Dermis microvascular lymphatic vessel endothelial cell (primary cell): ENCODE measurements at regions not wholly inside any gene's neighbourhood (a gene's known extent, or its start where the extent isn't known, plus 50 kb on each side); places are given as distances from the start of the nearest gene placed in this dataset.
"Not testable (repeated sequence)": the region's sequence is repeated elsewhere in the genome, so short reads cannot be mapped to it uniquely, and the experiment has no call there.

Source experiments
- DNase-seq, 2 donors: peaks; one replicate each; pipeline versions ENCODE4 v3.0.0 to v3.0.0-alpha.2; 2010; ENCODE audit warnings: low read depth in 2 of 2

DNA sequence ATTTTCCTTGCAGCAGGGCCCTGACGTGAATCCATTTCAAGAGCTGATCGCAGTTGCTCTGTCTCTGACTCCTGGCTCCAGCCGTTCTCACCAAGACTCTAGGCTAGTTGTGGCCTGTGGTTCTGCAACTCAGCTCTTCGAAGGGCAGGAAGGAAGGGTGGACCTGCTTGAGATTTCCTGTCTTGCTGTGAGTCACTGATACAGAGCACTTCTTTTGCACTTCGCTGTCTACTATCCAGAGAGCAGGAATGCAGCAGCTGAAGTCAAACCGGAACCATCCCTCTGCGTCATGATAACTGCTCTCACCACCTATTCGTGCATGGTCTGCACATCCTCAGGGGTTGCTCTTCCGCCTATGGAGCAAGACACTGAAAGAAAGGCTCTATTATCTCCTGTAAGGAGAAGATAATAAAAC is 59.7 kb downstream of the RAP2B start:
- peak; percentile 43 to 96 for DNase-seq

GRCh38 chr3:153226877-153227276 is 64.9 kb downstream of the RAP2B start:
- not testable (repeated sequence) for DNase-seq

DNA sequence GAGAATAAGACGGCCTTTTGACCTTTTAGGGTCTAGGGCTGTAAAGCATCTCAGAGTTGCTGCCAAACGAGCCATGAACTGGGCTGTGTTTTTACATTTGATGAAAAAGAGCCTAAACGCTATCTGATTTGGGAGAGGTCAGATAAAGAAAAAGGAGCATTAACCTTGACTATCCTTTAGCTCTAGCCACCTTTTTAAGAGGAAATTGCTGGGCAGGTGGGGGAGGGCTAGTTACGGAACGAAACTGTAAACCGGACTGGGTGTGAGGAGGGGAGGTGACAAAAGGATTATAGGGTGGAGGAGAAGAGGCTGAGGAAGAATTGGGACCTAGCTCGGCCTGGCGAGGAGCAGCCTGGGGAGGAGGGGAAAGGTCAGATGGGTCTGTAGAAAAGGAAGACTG is 68.4 kb downstream of the RAP2B start:
- not testable (repeated sequence) for DNase-seq

- not testable (repeated sequence) for DNase-seq
Observed at GRCh38 chr3:153231245-153231644, 69.2 kb downstream of the RAP2B start.

DNA sequence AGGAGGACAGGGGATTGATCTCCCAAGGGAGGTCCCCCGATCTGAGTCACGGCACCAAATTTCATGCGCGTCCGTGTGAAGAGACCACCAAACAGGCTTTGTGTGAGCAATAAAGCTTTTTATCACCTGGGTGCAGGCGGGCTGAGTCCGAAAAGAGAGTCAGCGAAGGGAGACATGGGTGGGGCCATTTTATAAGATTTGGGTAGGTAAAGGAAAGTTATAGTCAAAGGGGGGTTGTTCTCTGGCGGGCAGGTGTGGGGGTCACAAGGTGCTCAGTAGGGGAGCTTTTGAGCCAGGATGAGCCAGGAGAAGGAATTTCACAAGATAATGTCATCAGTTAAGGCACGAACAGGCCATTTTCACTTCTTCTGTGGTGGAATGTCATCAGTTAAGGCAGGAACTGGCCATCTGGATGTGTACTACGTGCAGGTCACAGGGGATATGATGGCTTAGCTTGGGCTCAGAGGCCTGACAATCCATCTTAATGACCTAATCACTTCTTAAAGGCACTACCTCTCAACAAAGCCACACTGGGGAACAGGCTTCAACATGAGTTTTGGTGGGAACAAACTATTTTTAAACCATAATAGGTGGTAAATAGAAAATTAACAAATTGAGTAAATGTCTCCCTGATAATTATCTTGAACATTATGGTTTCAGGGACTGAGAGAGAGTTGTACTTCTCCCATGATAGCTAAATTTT is 70.2 kb downstream of the RAP2B start:
- not testable (repeated sequence) for DNase-seq

GRCh38 chr3:153232851-153233271 is 70.8 kb downstream of the RAP2B start:
- peak in 1 of 2 donors; percentile 33 for DNase-seq

DNA sequence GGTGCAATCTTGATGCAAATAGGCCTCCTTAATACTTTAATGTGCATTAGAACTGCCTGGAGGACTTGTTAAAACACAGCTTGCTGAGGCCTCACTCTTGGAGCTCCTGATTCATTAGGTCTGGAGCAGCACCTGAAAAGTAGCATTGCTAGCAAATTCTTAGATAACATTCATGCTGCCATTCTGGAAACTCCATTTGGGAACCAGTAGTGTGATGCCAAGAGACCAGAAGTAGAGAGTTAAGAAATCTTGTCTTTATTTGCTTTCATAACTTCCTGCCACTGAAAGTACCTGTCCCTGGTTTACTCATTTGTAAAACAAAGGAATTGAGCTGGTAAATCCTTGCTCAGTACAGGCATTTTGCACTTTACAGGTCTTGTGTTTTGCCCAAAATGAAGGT is 72.0 kb downstream of the RAP2B start:
- DNase-seq = no peak

GRCh38 chr3:153242896-153243295 is 80.9 kb downstream of the RAP2B start:
- DNase-seq = no peak

DNA sequence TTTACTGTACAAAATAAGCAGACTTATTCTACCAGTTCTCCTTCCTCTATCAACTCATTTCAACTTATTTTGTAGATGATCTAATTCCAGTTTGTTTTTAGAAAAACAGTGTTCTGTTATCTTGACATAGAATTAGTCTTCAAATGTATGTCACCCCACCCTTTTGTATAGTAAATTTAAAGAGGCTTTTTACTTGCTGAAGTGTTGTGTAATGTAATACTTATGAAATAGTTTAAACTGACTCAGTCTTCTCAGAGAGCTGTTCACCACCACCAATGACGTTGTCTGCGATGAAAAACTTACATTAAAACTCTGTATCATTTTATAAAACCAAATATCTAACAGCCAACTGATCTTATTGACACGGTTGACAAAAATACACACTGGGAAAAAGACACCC is 82.9 kb downstream of the RAP2B start:
- no peak for DNase-seq

- DNase-seq = no peak
Observed at GRCh38 chr3:153245661-153246060, 83.6 kb downstream of the RAP2B start.

DNA sequence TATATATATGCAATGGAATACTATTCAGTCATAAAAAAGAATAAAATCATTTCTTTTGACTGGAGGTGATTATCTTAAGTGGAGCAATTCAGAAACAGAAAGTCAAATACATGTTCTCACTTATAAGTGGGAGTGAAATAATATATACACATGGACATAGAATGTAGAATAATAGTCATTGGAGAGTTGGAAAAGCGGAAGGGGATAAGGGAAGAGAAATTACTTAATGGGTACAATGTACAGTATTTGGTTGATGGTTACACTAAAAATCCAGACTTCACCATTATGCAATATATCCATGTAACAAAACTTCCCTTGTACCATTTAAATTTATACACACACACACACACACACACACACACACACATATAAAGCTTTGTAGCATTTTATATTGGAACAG is 84.3 kb downstream of the RAP2B start:
- no peak for DNase-seq

DNA sequence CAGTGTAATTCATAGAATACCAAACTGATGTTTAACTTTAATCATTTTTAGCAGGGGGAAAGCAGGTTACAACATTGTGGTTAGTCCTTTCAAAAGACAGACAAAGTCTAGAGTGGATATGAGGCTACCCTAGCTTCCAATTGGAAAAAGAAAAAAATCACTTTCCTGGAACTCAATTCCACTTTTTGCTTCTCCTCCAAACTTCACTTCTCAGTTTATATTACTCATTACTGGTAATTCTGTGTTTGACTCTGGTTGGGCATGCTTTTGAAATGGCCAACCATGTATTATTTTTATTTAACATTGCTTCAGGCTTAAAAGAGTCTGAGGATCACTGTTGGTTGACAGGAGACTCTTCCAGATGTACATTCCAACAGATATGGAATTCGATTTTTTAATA is 84.8 kb downstream of the RAP2B start:
- no peak for DNase-seq

DNA sequence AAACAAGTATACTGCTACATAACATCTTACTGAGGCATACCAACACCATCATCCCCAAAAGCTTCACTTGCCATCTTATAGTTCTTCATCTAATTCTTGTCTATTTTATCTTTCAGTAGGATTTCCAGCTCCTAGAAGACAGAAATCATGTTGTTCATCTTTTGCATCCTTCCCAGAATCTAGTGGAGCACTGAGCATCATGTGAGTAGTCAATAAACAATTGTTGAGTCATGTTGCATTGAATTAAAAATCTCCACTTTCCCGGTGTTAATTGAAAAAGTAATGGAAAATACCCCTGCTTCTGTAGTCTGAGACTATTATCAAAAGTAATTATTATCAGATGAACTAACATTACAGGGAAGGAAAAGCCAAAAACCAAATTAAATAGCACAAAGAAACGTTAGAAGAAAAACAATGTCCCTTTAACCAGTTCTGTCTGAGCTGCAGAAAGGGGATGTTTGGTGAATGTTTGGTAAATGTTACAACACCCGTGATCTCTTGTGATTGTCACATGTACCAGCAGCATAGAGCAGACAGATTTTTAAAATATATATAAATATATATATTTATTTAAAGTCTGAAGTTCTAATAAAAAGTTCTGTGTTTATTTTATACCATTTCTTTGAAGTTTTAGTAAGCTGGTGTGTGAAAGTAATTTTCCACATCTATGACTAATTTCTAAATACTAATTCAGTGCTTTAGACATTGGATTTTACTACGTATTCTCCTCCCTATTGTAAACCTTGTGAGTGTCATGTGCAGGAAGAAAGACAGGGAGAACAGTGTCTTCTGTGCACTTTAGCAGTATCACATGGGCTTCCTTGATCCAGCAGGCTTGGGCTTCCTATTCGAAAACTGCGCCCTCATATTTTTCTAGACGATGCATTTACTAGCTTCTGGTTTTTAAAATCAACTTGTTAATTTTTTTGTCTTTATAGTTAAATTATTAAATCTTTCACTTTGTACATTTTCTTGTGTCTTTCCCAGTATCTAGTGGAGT is 85.6 kb downstream of the RAP2B start:
- no peak for DNase-seq

DNA sequence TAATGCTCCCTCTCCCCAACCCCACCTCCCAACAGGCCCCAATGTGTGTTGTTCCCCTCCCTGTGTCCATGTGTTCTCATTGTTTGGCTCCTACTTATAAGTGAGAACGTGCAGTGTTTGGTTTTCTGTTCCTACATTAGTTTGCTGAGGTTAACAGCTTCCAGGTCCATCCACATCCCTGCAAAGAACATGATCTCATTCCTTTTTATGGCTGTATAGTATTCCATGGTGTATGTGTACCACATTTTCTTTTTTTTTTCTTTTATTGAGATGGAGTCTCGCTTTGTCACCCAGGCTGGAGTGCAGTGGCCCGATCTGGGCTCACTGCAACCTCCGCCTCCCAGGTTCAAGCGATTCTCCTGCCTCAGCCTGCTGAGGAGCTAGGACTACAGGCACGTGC is 86.8 kb downstream of the RAP2B start:
- not testable (repeated sequence) for DNase-seq

DNA sequence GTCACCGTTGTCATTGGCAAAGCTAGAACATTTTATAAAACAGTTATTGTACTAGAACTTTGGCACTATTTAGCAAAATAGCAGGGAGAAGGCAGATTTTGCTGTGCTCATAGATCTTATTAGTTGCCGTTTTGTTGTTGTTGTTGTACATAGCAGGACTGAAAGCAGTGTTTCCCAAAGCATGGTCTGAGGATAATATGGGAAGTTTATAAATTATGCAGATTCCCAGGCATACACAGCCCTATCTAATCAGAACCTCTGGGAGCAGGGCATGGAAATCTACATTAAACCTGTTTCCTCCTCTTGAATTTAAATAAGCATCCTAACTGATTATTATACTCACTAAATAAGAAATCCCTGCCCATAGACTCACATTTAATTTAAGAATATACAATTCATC is 87.9 kb downstream of the RAP2B start:
- no peak for DNase-seq

DNA sequence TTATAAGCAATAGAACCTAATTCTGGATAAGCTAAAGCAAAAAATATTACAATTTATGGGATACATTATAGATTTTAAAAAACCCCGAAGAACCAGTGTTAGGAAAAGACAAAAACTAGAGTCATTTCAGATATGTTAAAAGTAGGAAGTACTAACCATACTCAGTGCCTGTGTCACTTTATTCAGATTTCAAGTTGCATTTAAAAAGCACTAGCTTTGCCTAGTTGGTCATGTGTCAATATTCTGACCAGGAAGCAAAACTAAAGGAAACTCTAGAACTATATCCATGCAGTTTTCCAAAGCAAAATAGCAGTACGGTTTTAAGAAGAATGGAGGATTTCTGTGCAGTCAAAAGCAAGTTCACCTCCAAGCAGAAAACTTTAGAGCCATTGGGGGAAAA is 88.4 kb downstream of the RAP2B start:
- no peak for DNase-seq

DNA sequence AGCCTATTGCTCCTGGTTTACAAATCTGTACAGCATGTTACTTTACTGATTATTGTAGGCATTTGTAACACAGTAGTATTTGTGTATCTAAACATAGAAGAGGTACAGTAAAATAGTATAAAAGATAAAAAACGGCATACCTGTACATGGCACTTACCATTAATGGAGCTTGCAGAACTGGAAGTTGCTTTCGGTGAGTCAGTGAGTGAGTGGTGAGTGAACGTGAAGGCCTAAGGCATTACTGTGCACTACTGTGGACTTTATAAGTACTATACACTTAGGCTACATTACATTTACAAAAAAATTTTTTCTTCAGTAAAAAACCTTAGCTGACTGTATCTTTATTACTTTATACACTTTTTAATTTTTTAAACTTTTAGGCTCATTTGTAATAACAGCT is 90.9 kb downstream of the RAP2B start:
- no peak for DNase-seq

DNA sequence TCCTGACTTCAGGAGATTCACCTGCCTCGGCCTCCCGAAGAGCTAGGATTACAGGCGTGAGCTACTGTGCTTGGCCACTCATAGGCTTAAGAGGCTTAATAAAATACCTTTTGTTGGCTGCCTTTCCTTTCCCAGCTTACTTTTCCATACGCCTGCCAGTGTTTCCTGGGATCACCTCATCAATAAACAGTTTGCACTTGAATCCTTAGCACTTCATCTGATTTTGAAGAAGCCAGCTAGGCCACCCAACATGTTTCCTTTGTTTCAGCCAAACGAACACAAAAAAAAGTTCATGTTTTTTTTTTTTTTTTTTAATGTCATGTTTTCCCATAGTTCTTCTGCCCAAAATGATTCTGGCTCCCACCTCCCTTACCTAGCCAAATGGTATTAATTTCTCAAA is 92.3 kb downstream of the RAP2B start:
- DNase-seq = no peak

DNA sequence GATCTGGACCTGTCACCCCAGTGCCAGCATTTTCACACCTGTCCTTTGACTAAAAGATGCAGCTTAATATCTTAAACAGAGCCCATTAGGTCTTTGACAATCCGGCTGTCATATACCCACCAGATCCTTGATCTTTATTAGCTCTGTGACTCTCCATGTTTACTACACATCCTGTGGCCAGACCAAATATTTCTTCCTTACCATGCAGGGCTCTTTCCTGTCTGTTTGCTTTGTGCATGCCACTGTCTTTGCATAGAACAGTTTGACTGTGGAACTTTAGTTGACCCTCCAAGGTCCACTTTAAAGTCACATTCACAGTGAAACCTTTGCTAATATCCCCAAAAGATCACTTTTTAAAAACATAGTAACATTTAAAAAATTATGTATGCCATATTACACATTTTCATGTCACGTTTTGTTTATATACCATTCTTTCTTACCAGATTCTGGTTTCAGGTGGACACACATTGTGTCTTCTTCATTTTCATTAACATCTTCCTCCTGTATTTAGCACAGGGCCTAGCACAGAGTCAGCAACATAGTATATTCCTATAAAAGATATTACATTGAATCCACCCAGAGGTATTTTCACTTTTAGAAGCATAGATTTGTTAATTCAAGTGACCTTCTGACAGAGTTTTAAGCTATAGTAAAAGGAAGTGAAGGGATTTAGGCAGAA is 95.8 kb downstream of the RAP2B start:
- DNase-seq = no peak

GRCh38 chr3:153259956-153260355 is 97.9 kb downstream of the RAP2B start:
- no peak for DNase-seq

GRCh38 chr3:153260681-153261080 is 98.7 kb downstream of the RAP2B start:
- no peak for DNase-seq

DNA sequence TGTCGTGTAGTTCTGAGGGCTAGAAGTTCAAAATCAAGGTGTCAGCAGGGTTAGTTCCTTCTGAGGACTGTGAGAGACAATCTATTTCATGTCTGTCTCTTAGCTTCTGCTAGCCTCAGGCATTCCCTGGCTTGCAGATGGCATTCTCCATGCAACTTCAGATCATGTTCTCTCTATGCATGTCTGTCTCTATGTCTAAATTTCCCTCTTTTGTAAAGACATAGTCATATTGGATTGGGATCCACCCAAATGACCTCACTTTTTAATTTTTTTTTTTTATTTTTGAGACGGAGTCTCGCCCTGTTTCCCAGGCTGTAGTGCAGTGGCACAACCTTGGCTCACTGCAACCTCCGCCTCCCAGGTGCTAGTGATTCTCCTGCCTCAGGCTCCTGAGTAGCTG is 104.6 kb downstream of the RAP2B start:
- no peak for DNase-seq
